GM18505 (cell line): ENCODE measurements at regions not wholly inside any gene's neighbourhood (a gene's known extent, or its start where the extent isn't known, plus 50 kb on each side); places are given as distances from the start of the nearest gene placed in this dataset.

ENCODE experiments used
- ATAC-seq: cut with Tn5 transposase; IDR thresholded peaks from one replicate; pipeline ENCODE4 v1.9.1; 2021; ENCODE audit not compliant: unreplicated experiment
- POLR2A ChIP-seq: IDR thresholded peaks from 4 replicates; pipeline ENCODE4 v1.6.1; 2011; ENCODE audit warnings: borderline replicate concordance; ENCODE audit not compliant: insufficient read depth, insufficient read length; ENCODE audit errors: extremely low read depth

GRCh38 chr3:168497741-168498140 lies 402.0 kb upstream of the GOLIM4 start:
- ATAC-seq, result no peak
- TF ChIP-seq POLR2A, result no peak

GRCh38 chr3:168497183-168497582 lies 401.5 kb upstream of the GOLIM4 start:
- TF ChIP-seq POLR2A, result no peak
- ATAC-seq, result no peak

- TF ChIP-seq POLR2A, result no peak
- ATAC-seq, result no peak
These were observed 400.2 kb upstream of the GOLIM4 start for GRCh38 chr3:168495932-168496331.

GRCh38 chr3:168495270-168495669 lies 399.5 kb upstream of the GOLIM4 start:
- no peak for ATAC-seq
- no peak for TF ChIP-seq POLR2A

DNA sequence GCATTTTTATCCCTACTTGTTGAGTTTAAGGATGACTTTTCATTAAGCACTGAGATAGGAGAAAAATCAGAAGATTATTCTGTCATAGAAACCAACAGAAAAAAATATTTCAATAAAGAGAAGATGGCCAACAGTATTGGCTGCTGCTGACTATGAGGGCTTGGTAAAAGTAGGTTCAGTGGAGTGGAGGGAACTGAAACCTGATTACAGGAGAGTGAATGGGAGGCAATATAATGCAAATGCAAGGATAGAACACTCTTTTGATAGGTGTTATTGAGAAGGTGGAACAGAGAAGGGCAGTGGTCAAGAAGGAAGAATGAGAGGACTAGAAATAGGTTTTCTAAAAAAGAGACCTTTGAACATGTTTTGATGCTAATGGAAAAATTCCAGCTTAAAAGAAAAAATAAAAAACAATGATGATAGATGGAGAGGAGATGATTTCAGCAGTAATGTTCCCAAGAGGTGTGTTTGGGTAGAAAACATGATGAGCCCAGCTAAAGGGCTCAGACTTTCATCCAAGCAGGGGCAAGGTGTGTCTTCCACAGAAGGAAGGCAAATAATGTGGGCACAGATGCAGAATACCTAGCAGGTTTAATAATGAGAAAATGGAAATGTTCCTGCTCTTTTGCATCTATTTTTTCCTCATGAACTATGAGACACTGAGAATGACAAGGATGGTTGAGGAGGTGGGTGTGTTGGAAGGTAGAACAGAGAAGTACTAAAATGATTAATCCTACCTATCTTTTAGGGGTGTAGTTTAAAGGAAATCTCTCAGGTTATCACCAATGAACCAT lies 397.9 kb upstream of the GOLIM4 start:
- no peak for ATAC-seq

DNA sequence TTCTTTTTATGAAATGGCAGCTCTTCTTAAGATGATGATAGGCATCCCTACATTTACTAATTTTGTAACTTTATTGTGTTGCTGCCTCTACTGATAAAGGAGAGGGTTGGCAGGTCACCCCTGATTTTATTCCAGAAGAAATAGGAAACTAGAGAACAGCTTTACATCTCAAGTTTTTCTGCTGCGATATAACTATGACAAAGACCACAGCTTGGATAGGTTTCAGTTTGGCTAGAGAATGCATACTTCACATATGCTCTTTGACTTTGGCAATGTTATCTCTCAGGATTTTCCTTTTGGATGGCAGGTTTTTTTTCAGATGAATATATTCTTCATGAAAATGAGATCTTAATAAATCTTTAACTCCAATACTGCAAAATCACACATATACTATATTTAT lies 395.3 kb upstream of the GOLIM4 start:
- TF ChIP-seq POLR2A, result no peak
- no peak for ATAC-seq

More for the DNA sequence above, 397.9 kb upstream of the GOLIM4 start:
- TF ChIP-seq POLR2A, result no peak

DNA sequence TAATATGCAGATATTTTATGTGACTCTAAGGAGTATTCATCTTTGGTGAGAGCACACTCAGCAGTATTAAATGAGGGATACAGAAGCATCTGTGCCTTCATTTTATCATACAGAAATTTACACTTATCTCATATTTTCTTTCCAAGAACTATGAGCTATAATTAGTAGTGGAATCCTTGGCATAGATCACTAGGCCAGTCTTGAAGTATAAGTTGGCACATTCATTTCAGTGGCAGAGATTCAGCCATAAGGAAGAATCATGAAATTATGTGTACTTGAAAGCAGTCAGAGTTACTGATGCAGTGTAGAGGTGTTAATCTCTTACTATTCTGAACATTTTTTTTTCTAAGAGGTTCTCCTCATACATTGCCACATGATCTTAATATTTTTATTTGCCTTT lies 393.6 kb upstream of the GOLIM4 start:
- ATAC-seq, result no peak

DNA sequence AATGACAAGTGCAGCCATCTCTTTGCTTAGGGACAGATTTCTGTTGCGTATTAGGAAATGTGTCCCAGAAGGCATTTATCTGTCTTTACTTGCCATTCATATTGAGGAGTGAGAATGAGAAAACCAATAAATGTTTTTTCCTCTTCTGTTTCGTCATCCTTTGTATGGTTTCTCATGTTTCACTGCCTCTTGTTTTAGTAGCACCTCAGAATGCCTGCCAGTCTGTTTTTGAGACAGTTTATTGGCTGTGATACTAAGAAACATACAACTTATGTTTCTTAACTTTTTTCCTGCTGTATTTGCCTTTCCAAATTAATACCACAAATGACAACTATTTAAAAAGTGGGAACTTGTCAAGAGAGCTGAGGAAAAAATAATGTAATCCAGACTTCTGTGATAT lies 390.2 kb upstream of the GOLIM4 start:
- ATAC-seq, result no peak
- no peak for TF ChIP-seq POLR2A

More for the DNA sequence above, 393.6 kb upstream of the GOLIM4 start:
- TF ChIP-seq POLR2A, result no peak

GRCh38 chr3:168476360-168476980 lies 380.7 kb upstream of the GOLIM4 start:
- ATAC-seq, result no peak
- TF ChIP-seq POLR2A, result no peak

GRCh38 chr3:168475704-168476103 lies 380.0 kb upstream of the GOLIM4 start:
- no peak for ATAC-seq
- TF ChIP-seq POLR2A, result no peak

GRCh38 chr3:168473334-168473890 lies 377.7 kb upstream of the GOLIM4 start:
- ATAC-seq, result no peak
- no peak for TF ChIP-seq POLR2A

DNA sequence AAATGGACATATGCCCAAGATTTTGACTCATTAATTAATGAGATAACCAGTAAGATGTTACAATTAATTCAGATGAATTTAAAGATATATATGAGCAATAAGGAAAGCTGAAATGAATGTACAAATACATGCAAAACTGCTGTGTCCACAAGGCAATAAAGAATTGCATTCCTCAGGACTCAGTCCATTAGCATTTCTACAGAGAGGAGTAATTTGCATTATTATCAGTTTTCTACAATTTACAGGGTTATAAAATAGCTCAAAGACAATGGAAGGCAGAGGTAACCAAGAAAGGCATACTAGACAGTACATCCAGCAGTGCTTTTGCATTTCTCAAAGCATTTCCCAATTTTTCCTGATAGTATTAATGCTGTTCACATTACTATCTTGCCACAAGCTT lies 377.1 kb upstream of the GOLIM4 start:
- TF ChIP-seq POLR2A, result no peak
- no peak for ATAC-seq

DNA sequence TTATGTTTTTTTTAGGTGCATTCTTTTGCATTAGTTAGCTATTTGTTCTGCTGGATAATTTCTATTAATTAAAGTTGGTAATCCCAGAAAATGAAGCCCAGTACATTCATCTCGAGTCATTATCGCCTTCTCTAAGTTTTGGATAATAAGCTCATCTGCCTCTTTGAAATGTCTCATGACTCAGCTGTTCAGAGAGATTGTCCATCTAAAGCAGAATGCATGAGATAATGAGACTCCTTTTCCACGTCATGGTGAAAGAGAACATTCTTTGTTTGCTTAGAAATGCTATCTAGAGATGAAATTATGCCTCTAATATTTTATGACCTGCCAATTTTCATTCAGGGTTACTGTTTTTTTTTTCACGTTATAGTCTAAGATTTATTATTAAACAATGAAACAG lies 374.7 kb upstream of the GOLIM4 start:
- no peak for TF ChIP-seq POLR2A
- ATAC-seq, result no peak

GRCh38 chr3:168469436-168469835 lies 373.7 kb upstream of the GOLIM4 start:
- TF ChIP-seq POLR2A, result no peak
- ATAC-seq, result no peak
